Left hindlimb (tissue), 1 donor: ENCODE measurements at regions not wholly inside any gene's neighbourhood (a gene's known extent, or its start where the extent isn't known, plus 50 kb on each side); places are given as distances from the start of the nearest gene placed in this dataset.

ENCODE experiments used
- DNase-seq: peaks from one replicate; pipeline ENCODE4 v3.0.0-alpha.2; 2018

DNA sequence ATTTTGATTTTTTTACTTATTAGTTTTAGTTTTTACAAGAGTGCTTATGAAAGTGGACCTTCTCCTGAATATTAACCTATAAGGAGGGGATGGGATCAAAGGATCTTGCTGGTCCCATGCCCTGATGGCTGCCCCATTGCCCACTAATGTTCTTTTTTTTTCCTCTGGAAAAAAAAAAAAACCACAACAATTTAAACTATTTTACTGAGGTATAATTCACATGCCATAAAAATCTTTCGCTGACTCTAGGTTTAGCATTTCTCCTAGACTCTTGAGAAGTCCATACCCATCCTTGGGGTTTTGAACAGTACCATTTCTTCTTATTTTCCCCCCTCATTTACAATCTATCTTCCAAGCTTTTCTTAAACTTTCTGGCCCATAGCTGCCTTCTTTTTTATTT, 481.8 kb downstream of the TFEC start:
- no peak for DNase-seq

DNA sequence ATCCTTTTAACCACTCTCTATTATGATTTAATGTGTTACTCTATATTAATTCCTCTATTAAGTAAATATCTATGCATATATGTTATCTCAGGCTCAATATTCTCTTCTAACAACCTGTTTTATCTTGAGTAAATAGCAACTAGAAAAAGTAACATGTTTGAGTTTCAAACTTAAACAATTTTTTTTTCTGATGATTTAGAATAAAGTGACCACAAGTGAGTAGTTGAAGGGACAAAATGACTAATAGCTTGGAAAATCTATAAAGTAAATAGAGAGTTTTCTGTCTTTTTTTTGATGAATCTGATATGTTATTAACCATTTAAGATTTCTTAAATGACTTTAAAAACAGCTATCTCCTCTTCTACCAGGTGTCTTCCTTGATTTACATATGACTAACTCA, 483.8 kb downstream of the TFEC start:
- DNase-seq: no peak

DNA sequence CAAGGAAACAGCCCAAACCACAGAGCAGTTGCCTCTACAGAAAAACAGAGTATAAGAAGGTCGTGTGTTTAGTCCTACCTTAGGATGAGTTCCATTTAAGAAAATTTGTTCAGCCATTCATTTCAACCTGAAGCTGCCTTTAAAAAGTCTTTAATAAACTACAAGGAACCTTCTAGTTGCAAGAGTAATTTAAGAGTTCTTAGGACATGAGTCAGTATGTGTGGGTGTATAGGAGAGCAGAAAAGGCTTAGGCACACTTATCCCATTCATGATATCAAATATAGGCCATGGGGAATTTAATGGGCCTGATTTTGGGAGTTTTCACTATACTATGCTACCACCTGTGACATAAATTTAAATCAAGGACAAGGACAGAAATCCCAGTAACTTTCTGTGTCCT, 496.8 kb downstream of the TFEC start:
- DNase-seq: no peak

DNA sequence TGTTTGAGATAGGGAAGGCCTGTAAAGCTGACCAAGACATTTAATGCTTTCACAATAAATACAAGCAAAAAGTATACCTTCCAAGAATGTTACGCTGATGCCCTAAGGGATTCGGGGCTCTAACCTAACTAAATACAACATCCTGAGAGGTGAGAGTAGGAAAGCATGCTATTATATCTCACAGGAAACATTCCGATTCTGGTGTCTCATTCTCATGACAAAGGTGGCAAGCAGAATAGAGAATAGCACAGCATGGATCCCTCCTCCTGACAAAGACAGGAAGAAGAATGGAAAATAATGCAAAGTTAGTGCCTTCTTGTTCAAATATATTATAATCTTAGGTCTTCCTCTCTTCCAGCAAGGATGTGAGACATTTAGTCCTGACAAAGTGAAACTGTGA, 504.3 kb downstream of the TFEC start:
- DNase-seq: no peak

DNA sequence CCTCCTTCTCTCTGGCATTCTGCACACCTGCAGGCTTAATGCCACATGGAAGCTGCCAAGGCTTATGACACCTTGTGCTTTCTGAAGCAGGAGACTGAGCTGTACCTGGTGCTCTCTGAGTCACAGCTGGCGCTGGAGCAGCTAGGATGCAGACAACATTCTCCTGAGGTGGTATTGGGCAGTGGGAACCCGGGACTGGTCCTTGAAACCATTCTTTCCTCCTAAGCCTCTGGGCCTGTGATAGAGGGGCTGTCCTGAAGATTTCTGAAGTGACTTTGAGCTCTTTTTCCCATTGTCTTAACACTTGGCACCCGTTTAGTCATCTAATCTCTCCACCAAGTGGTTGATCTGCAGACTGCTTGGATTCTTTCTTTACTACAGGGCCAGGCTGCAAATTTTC, 508.4 kb downstream of the TFEC start:
- no peak for DNase-seq

DNA sequence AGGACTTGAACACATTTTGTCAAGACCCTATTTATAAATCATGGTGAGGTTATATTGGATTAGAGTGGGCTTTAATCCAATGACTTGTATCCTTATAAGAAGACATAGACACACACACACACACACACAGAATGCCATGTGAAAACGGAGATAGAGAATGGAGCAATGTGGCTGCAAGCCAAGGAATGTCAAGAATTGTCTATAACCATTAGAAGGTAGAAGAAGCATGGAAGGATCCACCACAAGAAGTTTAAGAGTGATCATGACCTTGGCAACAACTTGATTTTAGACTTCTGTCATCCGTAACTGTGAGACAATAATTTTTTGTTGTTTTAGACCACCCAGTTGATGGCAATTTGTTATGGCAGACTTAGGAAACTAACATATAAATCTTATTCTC, 514.2 kb downstream of the TFEC start:
- DNase-seq: no peak

DNA sequence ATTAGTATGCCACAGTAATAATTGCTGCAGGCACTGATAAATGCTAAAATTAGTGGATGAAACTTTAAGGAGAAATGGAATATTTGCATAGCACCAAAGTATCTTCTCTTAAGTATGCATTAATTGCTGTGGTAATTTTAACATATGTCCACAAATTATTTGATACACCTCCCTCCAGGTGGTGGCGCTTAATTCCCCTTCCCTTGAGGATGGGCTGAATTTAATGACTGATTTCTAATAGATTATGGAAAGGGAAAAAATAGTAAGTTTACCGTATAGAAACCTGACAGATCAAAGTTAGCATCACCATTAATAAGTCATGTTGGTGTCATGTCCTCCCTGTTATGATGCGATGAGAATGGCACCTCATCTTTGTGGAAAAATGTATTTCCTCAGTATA, 519.2 kb downstream of the TFEC start:
- no peak for DNase-seq

DNA sequence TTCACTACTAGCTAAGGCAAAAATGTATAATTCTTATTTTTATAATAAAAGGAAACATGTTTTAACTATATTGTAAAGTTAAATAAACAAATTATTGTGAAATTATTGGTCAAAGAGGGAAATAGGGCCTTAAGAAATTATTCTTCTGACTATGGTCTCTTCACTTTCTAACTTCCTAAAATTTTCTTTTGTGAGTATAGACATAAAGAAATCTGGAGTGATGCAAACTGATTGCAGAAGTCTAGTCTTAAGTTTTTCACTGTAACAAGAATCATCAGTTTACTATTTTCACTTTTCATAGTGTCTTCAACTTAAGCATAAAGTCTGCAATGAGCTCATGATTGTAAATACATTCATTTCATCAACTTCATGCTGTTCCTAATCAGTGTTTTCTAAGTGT, 525.4 kb downstream of the TFEC start:
- no peak for DNase-seq

DNA sequence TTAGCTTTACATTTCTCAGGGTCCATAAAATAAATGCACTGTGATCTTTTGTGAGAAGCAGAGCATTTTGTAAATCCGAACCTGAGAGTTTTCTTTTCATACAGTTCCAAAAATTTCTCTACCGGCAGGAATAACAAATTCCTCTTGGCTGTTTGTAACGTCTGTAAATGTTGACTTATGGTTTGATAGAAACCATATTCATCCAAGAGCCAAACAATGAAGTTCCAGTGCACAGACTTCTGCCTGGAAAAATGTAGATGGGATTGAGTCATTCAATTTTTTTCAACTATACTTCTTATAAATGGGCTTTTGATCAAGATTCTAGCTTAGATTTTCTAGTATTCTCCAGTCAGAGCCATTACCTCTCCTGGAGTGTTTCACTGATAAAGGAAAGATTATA, 530.6 kb downstream of the TFEC start:
- no peak for DNase-seq

DNA sequence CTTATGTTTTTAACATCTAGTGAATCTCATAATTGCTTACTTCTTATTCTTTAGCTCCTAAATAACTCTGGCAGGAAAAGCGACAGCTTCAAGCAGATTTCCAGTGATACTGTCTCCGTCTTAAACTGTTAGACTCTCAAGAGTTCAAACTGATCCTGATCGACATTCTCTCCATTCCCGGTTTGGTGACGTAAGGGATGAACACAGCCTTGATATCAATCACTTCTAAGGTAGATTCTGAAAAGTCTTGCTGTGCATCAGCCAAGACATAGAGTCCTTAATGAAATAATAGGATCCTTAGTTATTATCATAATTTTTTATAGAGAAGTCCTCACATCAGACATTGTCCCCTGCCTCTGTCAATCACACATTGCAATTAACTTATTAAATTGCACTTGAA, 534.6 kb downstream of the TFEC start:
- DNase-seq: no peak

DNA sequence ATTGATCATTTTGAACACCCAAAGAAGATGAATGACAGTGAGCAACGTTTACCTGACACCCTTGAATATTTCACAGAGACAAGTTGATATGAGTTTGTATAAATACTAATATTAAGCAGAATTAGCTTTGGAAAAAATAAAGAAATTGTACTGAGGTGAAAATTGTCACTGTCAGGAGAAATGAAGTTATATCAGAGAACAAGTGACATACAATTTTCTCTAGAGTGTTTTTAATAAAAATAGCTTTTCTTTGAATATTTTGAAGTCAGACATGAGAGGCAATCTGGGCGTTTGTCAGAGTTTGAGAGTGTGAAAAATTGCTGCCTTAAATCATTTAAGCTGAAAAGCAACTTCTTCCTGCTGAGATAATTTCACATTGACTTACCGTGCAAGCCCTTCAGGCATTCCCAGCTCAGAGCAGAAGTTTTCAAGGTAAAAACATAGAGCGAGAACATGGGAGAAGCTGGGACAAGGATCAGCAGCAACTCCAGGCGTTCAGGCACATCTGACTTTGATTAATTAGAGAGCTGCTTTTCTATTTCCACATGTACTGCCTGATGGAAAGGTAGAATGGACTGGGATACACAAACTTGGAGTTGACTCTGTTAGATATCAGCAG, 535.9 kb downstream of the TFEC start:
- no peak for DNase-seq

DNA sequence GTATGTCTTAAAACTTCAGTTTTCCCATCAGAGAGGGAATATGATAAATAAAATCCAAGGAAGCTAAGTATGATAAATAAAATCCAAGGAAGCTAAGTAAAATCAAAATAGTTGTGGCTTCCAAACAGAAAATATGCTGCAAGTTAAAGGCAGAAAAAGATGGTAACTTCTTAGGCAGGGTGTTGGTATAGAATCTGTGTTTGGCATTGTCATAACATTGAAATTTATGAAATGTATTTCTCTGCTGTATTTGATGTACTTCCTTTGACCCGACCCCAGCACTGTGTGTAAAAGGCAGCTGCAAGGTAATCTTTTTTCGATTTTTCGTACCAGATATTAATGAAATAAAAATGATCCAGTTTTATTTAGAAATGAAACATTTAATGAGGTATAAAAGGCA, 537.2 kb downstream of the TFEC start:
- no peak for DNase-seq

DNA sequence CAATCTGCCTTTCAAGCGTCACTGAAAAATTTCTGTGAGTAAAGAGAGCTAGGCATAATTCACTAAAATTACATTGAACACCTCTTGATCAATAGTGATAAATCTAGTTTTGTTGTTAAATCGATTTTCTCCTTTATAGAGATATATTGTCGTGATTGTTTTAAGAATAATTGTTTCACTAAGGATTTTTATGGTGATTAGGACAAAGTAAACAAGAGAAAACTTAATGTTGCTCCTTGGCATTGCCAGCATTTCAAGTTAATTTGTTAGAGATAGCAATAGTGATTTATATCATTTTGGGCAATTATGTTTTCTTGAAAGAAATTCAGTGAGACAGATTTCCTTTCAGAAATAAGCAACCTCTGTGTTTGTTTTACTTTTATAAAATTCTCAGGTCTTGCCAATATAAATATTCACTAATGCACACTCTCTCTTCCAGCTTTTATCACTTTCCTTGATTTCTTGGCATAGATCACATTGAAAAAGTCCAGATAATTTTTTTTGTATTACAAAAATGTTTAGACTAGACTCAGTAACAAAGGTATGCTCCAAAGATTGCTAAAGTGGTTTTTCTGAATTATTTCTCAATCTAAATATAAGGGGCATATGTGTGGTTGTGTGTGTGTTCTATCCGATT, 538.7 kb downstream of the TFEC start:
- DNase-seq: no peak

DNA sequence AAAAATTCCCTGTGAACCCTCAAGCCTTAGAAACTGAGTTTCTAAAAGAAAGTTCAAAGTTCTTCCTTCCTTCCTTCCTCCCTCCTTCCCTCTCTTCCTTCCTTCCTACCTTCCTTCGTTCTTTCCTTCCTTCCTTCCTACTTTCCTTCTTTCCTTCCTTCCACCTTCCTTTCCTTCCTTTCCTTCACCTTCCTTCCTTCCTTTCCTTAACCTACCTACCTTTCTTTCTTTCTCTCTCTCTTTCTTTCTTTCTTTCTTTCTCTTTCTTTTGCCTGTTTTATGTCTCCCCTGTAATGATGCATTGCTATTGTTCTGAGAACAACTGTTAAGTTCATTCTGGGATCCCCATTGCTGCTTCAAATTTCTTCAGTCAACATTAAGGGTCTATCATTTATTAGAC, 551.1 kb downstream of the TFEC start:
- DNase-seq: no peak

DNA sequence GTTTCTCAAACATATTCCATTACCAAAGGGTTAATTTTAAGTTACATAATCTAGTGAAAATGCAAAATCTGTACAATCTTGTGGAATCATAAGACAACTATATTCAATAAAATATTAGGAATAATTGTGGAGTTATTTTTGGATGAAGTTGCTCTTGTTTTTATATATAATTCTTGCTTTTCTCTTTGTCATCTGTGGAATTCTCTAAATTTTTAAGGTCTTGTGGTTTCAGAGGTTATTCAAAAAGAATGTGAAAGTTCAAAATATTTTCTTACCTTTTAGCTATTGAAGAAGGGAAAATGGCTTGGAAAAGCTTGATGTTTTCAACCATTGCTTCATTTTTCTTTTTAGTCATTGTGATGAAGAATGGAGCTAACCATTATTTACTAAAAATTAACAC, 552.1 kb downstream of the TFEC start:
- no peak for DNase-seq

DNA sequence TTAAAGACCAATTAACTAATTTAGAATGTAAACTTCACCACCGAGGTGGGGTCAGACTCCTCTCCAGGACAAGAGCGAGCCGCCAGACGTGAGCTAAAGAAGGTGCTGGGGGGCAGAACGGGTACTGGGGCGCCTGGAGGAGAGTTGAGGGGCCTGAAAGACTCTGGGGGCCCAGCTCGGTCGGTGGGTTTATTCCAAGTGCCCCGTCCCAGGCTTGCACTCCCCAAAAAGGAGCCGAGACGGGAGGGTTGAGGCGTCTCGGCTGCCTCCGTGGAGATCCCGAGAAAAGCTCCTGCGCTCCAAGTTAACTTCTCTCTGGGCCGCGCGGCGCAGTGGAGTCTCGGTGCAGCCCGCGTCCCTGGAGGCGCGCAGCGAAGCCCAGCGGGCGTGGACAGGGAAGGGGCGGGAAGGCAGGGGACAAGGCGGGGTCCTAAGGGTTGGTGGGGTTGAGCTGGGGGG, 553.3 kb downstream of the TFEC start:
- peak; percentile 68 for DNase-seq

DNA sequence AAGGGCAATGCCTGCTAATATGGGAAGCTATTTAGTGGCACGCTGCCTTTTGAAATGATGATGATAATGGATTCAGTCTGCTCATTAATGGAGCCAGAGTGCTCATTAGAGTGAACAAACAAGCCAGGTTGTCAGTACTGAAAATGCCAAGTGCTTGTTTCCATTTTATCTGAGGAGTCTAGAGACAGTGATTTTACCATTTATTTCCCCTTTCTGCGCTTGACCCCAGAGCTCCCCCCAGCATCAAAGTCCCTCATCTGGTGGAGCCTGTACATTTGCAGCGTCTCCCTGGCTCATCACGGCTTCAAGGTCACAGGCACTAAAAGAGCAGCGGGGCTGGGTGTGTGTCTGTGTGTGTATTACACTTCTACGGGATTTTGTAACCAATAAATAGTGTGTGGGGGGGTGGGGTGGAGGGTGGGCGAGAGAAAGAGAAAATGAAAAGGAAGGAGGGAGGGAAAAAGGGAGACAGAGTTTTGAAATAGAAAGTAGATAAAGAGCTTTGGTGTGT, 553.8 kb downstream of the TFEC start:
- peak; percentile 35 for DNase-seq

DNA sequence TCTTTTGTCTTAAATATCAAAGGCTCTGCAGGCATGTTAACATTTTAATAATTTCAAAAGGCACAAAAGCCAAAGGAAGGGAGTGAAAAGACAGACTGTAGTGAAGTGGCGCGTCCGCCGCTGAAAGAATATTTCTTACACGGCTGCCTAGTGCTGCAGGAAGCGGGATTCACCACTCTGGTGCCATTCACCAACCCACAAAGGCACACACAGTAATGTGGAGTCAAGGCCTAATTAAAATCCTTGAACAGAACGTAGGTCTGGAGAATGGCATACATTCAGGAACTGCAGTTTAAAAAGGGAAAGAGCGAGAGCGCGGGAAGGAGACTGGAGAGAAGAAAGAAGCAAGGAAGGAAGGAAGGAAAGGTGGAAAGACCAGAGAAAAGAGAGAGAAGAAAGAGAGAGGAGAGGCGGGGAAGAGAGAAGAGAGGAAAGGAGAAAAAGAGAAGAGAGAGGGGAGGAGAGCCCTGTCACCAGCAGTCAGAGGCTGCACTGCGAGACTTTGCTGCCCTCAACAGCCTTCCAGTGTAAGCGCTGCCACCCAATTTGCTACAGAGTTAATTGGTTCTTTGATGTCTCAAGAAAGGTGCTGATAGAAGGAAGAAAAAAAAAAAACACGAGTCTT, 554.0 kb downstream of the MDFIC start:
- DNase-seq: no peak

DNA sequence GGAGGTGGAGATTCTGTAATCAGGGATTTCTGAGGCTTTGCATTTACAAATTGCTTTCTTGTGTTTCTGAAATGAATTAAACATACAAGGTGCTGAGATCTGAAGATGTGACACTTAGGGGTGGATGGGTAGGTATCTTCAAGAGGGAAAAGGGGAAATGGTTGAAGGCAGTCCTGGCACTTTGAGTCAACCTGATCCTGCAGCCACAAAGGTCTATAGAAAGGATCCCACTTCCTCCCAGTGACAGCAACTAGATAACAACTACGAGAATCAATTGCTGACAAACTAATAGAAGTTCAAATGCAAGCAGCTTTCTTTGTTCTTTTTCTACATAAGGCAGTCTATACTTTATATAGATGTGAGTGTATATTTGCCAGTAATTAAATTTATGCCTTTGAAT, 553.3 kb downstream of the MDFIC start:
- DNase-seq: no peak

DNA sequence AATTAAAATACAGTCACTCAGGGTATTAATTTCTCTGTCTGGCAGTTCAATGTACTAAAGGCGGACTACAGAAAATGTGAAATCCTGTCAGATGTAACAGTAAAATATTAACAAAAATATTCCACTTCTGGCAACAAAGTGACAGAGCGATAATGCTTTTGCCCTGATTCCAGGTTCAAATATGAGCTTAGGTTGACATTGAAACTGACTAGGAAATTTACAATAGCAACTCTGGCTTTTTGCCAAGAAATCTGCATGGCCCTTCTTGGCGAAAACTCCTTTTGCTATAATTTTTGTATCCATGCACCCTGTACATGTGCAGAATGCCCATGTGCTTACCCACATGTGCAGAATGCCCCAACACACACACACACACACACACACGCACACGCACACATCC, 552.2 kb downstream of the MDFIC start:
- DNase-seq: no peak

DNA sequence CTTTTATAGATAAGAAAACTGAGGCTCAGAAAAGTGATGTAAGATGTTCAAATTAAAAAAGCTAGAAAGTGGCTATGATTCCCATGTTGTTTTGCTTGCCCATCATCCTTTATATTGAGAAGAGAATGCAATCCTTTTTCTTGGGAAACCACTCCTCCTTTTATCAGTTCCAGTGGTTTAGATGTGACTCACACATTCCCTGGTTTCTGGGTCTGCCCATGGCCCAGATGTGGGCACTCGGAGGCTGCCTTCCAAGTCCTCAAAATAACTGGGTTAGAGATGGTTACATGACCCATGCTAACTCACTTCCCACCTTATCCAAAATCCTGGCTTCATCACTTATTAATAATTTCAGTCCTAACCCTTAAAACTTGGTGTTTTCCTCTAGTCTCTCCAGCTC, 550.0 kb downstream of the MDFIC start:
- DNase-seq: no peak

DNA sequence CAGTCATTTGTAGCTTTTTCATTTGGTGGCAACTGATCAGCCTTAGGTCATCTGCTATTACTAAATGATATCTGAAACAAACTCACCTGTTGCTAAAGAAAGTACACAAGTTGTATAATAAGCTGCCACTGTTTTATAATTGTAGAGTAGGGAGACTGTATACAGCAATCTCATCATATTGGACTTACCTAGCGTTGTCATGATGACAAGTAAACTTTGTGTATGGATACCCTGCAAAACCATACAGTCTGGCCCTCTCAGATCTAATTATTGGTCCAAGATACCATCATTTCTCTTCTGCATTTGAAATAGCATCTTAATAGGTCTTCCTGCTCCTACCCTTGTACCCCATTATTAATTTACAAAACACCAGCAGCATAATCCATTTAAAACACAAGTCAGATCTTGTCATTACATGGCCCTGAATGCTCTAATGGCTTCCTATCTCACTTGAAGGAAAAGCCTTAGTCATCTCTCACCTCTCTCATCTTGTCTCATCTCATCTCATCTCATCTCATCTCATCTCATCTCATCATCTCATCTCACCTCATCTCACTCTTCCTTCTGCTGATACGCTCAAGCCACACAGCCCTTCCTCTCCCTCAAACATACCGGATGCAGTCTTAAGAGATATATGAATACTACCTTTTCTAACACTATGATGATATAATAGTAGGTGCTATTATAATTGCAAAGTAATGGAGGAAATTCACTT, 540.6 kb downstream of the MDFIC start:
- DNase-seq: no peak

DNA sequence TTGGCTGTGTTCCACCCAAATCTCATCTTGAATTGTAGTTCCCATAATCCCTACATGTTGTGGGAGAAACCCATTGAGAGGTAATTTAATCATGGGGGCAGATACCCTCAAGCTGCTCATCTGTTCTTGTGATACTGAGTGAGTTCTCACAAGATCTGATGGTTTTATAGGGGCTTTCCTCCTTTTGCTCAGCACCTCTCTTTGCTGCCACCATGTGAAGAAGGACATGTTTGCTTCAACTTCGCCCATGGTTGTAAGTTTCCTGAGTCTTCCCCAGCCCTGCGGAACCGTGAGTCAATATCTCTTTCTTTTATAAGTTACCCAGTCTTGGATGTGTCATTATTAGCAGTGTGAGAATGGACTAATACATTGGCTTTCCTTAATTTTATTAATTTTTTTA, 527.8 kb downstream of the MDFIC start:
- DNase-seq: no peak

DNA sequence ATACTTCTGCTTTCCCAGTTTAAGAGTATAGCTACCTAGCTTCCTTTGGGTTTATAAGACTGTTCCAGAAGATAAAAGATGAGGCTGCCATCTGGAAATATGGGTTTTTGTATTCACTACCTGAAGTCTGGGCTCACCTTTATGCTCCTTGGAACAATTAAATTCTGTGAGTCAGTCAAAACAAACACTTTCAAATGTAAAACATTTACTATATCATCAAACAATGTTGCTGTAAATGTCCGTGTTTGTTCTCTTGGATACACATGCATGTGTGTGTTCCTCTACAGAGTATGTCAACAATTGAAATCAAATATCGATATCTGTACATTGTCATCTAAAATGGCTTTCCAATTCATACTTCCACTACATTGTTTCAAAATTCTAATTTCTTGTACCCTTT, 525.6 kb downstream of the MDFIC start:
- DNase-seq: no peak
